GM12891 (cell line): ENCODE measurements at regions not wholly inside any gene's neighbourhood (a gene's known extent, or its start where the extent isn't known, plus 50 kb on each side); places are given as distances from the start of the nearest gene placed in this dataset.
"Not testable (repeated sequence)": the region's sequence is repeated elsewhere in the genome, so short reads cannot be mapped to it uniquely, and the experiment has no call there.

ENCODE experiments used
- POLR2A ChIP-seq: IDR thresholded peaks from 2 replicates; pipeline ENCODE4 v1.6.1; 2011; ENCODE audit warnings: low read depth, low read length, control low read depth
- POLR2AphosphoS5 ChIP-seq: IDR thresholded peaks from 2 replicates; pipeline ENCODE4 v1.6.1; 2011; ENCODE audit warnings: low read depth, low read length, control low read depth
- TAF1 ChIP-seq: IDR thresholded peaks from 2 replicates; pipeline ENCODE4 v1.6.1; 2011; ENCODE audit warnings: low read depth, low read length, control low read depth

DNA sequence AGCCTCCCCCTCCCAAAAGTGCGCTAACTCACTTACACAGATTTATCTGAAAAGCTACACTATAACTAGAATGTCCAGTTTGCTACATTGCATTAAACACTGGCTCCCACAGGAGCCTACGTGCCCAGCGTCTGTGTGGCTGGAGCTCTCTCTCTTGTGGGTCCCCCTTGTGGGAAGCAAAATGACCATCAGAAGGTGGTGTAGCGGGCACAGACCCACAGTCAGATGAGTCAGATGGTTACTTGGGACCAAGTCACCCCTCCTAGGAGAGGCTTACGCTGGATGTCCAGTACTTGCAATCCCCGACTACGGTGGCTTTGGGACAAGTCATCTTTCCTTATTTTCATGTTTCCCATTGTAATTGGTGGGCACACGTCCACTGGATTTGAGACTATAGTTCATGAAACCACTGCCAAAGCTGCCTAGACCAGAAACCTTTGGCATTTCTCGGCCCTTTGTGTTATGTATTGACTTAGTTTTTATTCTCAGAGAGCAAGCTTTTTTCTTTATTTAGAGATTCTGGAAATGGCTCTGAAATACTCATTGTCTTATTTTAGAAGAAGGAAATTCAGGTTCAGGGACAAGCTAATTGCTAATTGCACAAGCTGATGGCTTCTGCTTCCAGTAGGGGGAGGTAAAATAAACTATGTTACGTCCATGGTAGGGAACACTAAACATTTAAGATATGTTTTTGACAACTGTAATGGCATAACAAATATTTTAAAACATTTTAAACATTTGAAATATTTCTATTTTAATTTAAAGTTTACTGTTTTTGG is 137.8 kb upstream of the GRK3 start:
- TF ChIP-seq POLR2A, TAF1, POLR2AphosphoS5: not testable (repeated sequence)
